Stimulated activated naive CD4-positive, alpha-beta T cell treated with Interleukin-2 at 50 U/mL for 16 hours (primary cell): ENCODE measurements at regions not wholly inside any gene's neighbourhood (a gene's known extent, or its start where the extent isn't known, plus 50 kb on each side); places are given as distances from the start of the nearest gene placed in this dataset.
"Not testable (repeated sequence)": the region's sequence is repeated elsewhere in the genome, so short reads cannot be mapped to it uniquely, and the experiment has no call there.

ENCODE experiments used
- DNase-seq: peaks from one replicate; lab custom pipeline; 2025; lab: John Stamatoyannopoulos, UW

GRCh38 chr3:144462337-144462736 lies 490.7 kb downstream of the DIPK2A start:
- DNase-seq = no peak

GRCh38 chr3:144463911-144464310 lies 492.3 kb downstream of the DIPK2A start:
- DNase-seq = no peak

GRCh38 chr3:144466114-144466513 lies 494.5 kb downstream of the DIPK2A start:
- no peak for DNase-seq

- no peak for DNase-seq
Measured at GRCh38 chr3:144466540-144466939, 494.9 kb downstream of the DIPK2A start.

- DNase-seq = no peak
Measured at GRCh38 chr3:144470666-144471065, 499.0 kb downstream of the DIPK2A start.

GRCh38 chr3:144477593-144477992 lies 506.0 kb downstream of the DIPK2A start:
- no peak for DNase-seq

- no peak for DNase-seq
Measured at GRCh38 chr3:144480416-144480919, 508.8 kb downstream of the DIPK2A start.

- no peak for DNase-seq
Measured at GRCh38 chr3:144482876-144483275, 511.3 kb downstream of the DIPK2A start.

GRCh38 chr3:144487011-144487410 lies 515.4 kb downstream of the DIPK2A start:
- no peak for DNase-seq

GRCh38 chr3:144488927-144489326 lies 517.3 kb downstream of the DIPK2A start:
- no peak for DNase-seq

GRCh38 chr3:144491333-144491732 lies 519.7 kb downstream of the DIPK2A start:
- no peak for DNase-seq

GRCh38 chr3:144494651-144495050 lies 523.0 kb downstream of the DIPK2A start:
- not testable (repeated sequence) for DNase-seq

GRCh38 chr3:144496141-144496835 lies 524.7 kb downstream of the DIPK2A start:
- DNase-seq = no peak

- DNase-seq = no peak
Measured at GRCh38 chr3:144497452-144497851, 525.8 kb downstream of the DIPK2A start.

- DNase-seq = no peak
Measured at GRCh38 chr3:144499001-144499930, 527.6 kb downstream of the DIPK2A start.

GRCh38 chr3:144501467-144501866 lies 529.8 kb downstream of the DIPK2A start:
- DNase-seq = no peak

GRCh38 chr3:144502402-144502801 lies 530.8 kb downstream of the DIPK2A start:
- DNase-seq = no peak

- not testable (repeated sequence) for DNase-seq
Measured at GRCh38 chr3:144506375-144506774, 534.8 kb downstream of the DIPK2A start.

GRCh38 chr3:144511346-144511745 lies 539.7 kb downstream of the DIPK2A start:
- no peak for DNase-seq

- no peak for DNase-seq
Measured at GRCh38 chr3:144516026-144516425, 544.4 kb downstream of the DIPK2A start.

GRCh38 chr3:144516589-144516988 lies 545.0 kb downstream of the DIPK2A start:
- no peak for DNase-seq

- DNase-seq = no peak
Measured at GRCh38 chr3:144521131-144521530, 549.5 kb downstream of the DIPK2A start.

GRCh38 chr3:144522456-144522855 lies 550.8 kb downstream of the DIPK2A start:
- DNase-seq = no peak
